Epithelial cell of proximal tubule (primary cell): ENCODE measurements at regions not wholly inside any gene's neighbourhood (a gene's known extent, or its start where the extent isn't known, plus 50 kb on each side); places are given as distances from the start of the nearest gene placed in this dataset.

Experiments
- DNase-seq: peaks from one replicate; pipeline ENCODE4 v3.0.0-alpha.2; 2011; ENCODE audit warnings: low read depth
- H3K4me3 ChIP-seq: 2 replicates; pipeline ENCODE4 v1.5.1; 2011; ENCODE audit warnings: low read depth, mild to moderate bottlenecking, low read length
- CTCF ChIP-seq: conservative IDR thresholded peaks from 2 replicates; pipeline ENCODE4 v1.5.1; 2012; ENCODE audit warnings: low read depth, mild to moderate bottlenecking, low read length

DNA sequence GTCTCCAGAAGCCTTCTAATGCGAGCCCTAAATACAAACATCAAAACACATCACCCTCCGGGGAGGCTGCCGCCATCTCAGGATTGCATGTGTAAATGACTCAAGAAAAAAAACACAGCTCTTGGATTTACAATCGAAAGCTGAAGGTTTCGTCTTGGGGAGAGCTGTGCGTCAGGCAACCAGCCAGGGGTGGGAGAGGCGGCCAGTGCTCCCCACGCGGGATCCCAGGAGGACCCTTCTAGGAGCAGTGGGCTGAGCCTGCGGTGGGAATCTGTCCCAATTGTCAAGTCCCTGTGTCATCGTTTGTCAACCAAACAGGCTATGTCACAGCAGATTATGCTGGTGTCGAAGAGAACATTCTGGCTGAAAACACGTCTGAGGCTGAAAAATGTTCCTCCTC lies 209.7 kb downstream of the ABCC12 start:
- TF ChIP-seq CTCF: no peak
- H3K4me3 ChIP-seq: no peak overlapping the region
- DNase-seq: no peak

DNA sequence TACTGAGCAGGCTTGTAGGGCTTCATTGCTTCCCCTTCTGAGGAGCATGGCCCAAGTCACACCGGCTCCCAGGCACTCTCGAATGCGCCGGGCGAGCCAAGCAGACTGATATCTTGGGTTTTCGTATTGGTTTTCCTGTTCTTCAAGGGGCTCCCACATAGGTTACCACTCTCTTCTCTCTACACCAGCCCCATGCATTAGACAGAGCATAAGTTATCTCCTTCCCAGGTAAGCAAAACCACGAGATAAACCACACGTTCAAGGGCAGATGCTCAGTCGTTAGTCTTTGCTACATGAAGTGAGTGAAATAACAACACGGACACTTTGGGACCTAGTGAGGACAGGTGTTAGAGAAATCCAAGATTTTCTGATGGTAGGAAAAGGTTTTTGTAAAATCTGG lies 211.2 kb downstream of the ABCC12 start:
- DNase-seq: no peak
- no peak for TF ChIP-seq CTCF

DNA sequence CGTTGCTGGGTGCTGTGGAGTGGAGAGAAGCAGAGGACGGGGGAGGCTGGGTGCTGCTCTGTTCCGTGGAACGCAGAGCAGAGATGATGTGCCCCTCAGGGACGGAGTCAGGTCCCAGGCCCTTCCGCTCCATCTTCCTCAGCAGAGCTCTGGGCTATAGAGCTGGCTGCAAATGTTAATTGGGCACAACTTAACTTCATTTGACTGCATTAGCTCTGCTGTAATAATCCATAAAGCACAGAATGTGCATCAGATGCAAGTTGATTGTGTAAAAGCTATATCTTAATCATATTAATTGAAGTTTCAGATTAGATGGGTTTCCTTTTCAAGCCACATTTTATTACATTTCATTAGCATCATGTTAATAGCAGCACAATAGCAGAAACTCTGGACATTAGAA lies 212.6 kb downstream of the ABCC12 start:
- H3K4me3 ChIP-seq: no peak overlapping the region
- DNase-seq: no peak
- TF ChIP-seq CTCF: no peak

More for the DNA sequence above, 211.2 kb downstream of the ABCC12 start:
- no peak overlapping the region for H3K4me3 ChIP-seq

- no peak overlapping the region for H3K4me3 ChIP-seq
- TF ChIP-seq CTCF: no peak
- DNase-seq: no peak
Observed at GRCh38 chr16:47940466-47940865, 215.3 kb downstream of the ABCC12 start.

GRCh38 chr16:47939680-47940079 lies 216.1 kb downstream of the ABCC12 start:
- DNase-seq: no peak
- H3K4me3 ChIP-seq: no peak overlapping the region
- TF ChIP-seq CTCF: no peak

GRCh38 chr16:47938272-47938671 lies 217.5 kb downstream of the ABCC12 start:
- no peak for TF ChIP-seq CTCF
- H3K4me3 ChIP-seq: no peak overlapping the region
- DNase-seq: no peak

GRCh38 chr16:47928008-47928407 lies 227.8 kb downstream of the ABCC12 start:
- no peak for TF ChIP-seq CTCF
- H3K4me3 ChIP-seq: no peak overlapping the region
- DNase-seq: no peak
